Right renal cortex interstitium (tissue), 3 donors: ENCODE measurements at regions not wholly inside any gene's neighbourhood (a gene's known extent, or its start where the extent isn't known, plus 50 kb on each side); places are given as distances from the start of the nearest gene placed in this dataset.
"Not testable (repeated sequence)": the region's sequence is repeated elsewhere in the genome, so short reads cannot be mapped to it uniquely, and the experiment has no call there.

Experiments used
- DNase-seq, 3 donors: peaks; one replicate each; pipeline ENCODE4 v3.0.0-alpha.2; 2013; ENCODE audit warnings: low read depth in 3 of 3, low spot score in 2 of 3

DNA sequence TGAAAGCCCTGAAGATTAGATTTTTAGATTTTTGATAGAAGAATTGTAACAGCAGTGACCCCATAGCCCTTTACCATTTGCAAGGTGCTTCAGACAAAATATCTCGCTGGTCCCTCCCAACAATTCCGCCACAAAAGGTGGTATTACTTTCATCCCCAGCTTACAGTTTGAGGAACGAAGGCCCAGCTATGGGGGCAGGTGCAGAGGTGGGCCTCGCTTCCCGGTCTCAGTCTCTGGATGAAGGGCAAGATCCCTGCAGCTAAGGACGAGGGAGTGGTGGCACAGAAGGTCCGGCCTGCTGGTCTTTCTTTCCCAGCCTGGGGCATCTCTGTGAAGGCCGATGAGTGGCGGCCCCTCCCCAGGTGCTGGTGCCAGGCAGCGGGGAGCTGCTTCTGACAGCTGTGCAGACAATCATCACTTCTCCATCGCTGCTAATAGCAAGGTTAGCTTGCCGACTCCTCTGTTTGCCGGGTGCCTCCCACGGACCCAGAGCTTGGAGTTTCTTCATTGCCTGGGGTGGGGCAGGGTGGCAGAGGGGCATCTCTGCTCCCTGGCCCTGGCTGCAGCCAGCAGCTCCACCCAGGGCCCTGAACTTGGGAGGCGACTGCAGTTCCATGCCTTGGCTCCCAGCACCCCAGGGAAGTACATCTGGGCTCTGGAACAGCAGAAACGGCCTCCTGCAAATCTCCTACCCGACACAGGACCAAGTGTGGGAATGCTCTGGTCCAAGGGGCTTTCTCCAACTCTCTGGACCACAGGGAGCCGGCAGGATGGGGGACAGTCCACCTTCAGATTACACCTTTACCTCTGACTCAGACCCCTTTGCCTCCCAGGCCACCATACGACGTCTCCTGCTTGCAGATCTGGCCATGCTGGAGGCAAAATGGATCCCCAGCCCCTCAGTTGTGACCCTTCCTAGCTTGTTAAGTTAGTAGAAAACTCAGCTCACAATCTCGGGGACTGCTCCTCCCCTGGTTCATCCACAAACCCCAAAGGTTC lies 170.5 kb downstream of the TRIM43 start:
- DNase-seq, result not testable (repeated sequence)

GRCh38 chr2:95763074-95763473 lies 171.3 kb downstream of the TRIM43 start:
- not testable (repeated sequence) for DNase-seq

- DNase-seq, result not testable (repeated sequence)
Measured at GRCh38 chr2:95764966-95765365, 173.2 kb downstream of the TRIM43 start.

- not testable (repeated sequence) for DNase-seq
Measured at GRCh38 chr2:95765925-95766910, 174.4 kb downstream of the TRIM43 start.

GRCh38 chr2:95767531-95767930 lies 175.7 kb downstream of the TRIM43 start:
- DNase-seq, result not testable (repeated sequence)

DNA sequence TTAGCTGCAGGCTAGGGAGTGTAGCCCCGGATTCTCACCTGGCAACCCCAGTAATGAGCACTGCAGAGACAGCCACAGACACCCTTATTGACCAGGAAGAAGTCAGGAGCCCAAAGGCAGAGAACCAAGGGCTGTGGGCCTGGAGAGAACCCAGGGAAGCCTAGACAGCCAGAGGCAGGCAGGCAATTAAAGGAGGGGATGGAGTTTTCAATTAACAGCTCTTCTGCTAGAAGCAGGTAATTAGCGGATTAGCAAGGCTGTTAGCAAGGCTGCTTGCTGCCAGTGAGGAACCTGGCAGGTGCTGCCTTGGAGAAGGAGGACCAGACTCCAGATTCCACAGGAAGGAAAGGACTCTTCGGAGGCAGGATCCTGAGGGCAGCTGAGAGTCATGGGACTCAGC lies 176.1 kb downstream of the TRIM43 start:
- DNase-seq, result not testable (repeated sequence)

GRCh38 chr2:95769256-95769655 lies 177.5 kb downstream of the TRIM43 start:
- DNase-seq, result not testable (repeated sequence)

DNA sequence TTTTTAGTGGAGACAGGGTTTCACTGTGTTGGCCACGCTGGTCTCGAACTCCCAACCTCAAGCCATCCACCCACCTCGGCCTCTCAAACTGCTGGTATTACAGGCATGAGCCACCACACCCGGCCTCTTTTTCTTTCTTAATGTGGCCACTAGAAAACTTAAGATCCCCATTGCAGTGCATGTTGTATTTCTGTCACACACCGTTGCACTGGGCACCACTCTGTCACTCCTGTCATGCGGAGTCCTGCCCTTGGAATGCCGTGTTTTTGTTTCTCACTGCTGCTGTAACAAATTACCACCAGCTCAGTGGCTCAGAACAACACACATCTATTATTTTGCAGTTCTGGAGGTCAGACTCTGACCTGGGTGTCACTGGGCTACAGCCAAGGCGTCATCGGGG lies 178.9 kb downstream of the TRIM43 start:
- DNase-seq, result not testable (repeated sequence)

GRCh38 chr2:95774322-95775192 lies 182.8 kb downstream of the TRIM43 start:
- DNase-seq, result not testable (repeated sequence)

DNA sequence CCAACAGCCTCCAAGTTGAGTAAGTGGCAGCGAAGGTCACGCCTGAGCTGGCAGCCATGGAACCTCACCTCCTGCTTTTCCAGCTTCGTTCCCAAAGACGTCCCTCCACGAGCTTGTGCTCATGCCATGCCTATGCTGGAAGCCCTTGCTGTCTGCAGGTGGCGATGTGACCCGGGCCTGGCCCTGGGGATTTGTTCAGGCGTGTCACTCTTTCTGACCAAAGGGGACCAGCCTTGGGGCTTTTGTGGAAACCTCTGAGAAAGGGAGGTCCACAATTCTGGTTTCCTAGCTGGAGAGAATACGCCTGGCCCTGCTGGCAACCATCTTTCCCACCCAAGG lies 183.4 kb downstream of the TRIM43 start:
- not testable (repeated sequence) for DNase-seq
